Neural progenitor cell (in vitro differentiated cells): ENCODE measurements at regions not wholly inside any gene's neighbourhood (a gene's known extent, or its start where the extent isn't known, plus 50 kb on each side); places are given as distances from the start of the nearest gene placed in this dataset.

Experiments used
- DNase-seq: peaks from one replicate; pipeline ENCODE4 v3.0.0-alpha.2; 2016; ENCODE audit warnings: low spot score
- H2AFZ ChIP-seq: fragments of 200-600 bp; sonication (generic); replicated peaks from 2 replicates; pipeline ENCODE4 v1.6.1; 2016; ENCODE audit warnings: antibody characterized with exemption
- H3F3A ChIP-seq: fragments of 200-600 bp; sonication (generic); 2 replicates; pipeline ENCODE4 v1.6.1; 2016; ENCODE audit warnings: antibody characterized with exemption, low read depth
- H3K27ac ChIP-seq: fragments of 200-600 bp; sonication (generic); 2 replicates; pipeline ENCODE4 v1.5.1; 2016; ENCODE audit warnings: mild to moderate bottlenecking
- H3K27me3 ChIP-seq: fragments of 200-600 bp; sonication (generic); 2 replicates; pipeline ENCODE4 v1.6.1; 2016; ENCODE audit warnings: mild to moderate bottlenecking, moderate library complexity
- H3K36me3 ChIP-seq: fragments of 200-600 bp; sonication (generic); 2 replicates; pipeline ENCODE4 v1.5.1; 2016
- H3K4me1 ChIP-seq: fragments of 200-600 bp; sonication (generic); 2 replicates; pipeline ENCODE4 v1.6.1; 2016; ENCODE audit warnings: mixed run types
- H3K4me2 ChIP-seq: fragments of 200-600 bp; sonication (generic); 2 replicates; pipeline ENCODE4 v1.6.1; 2016
- H3K4me3 ChIP-seq: fragments of 200-600 bp; sonication (generic); 2 replicates; pipeline ENCODE4 v1.5.1; 2016
- H3K79me2 ChIP-seq: fragments of 200-600 bp; sonication (generic); 2 replicates; pipeline ENCODE4 v1.6.1; 2016; ENCODE audit warnings: low read depth
- H3K9ac ChIP-seq: fragments of 200-600 bp; sonication (generic); 2 replicates; pipeline ENCODE4 v1.6.1; 2016
- H3K9me3 ChIP-seq: fragments of 200-600 bp; sonication (generic); 2 replicates; pipeline ENCODE4 v1.5.1; 2016; ENCODE audit warnings: low read depth
- H4K20me1 ChIP-seq: fragments of 200-600 bp; sonication (generic); 2 replicates; pipeline ENCODE4 v1.6.1; 2016; ENCODE audit warnings: low read depth
- H3K27ac Mint-ChIP-seq: 3 replicates; pipeline ENCODE4 v1.8.0; 2021; ENCODE audit warnings: mixed read lengths
- H3K27me3 Mint-ChIP-seq: 2 replicates; pipeline ENCODE4 v1.8.0; 2022; ENCODE audit warnings: low read depth, mild to moderate bottlenecking, inconsistent platforms, moderate library complexity, mixed read lengths; ENCODE audit not compliant: insufficient read depth
- H3K36me3 Mint-ChIP-seq: 3 replicates; pipeline ENCODE4 v1.8.0; 2021; ENCODE audit warnings: mixed read lengths
- H3K4me1 Mint-ChIP-seq: 3 replicates; pipeline ENCODE4 v1.8.0; 2021; ENCODE audit warnings: mixed read lengths
- H3K4me3 Mint-ChIP-seq: 3 replicates; pipeline ENCODE4 v1.8.0; 2021; ENCODE audit warnings: mild to moderate bottlenecking, moderate library complexity, mixed read lengths
- H3K9me3 Mint-ChIP-seq: 3 replicates; pipeline ENCODE4 v1.8.0; 2020; ENCODE audit warnings: mixed read lengths
- EZH2 ChIP-seq: fragments of 200-600 bp; sonication (generic); IDR thresholded peaks from 2 replicates; pipeline ENCODE4 v1.6.1; 2017; ENCODE audit warnings: antibody characterized with exemption, mild to moderate bottlenecking, moderate library complexity
- EZH2phosphoT487 ChIP-seq: fragments of 200-600 bp; sonication (generic); IDR thresholded peaks from 2 replicates; pipeline ENCODE4 v1.6.1; 2017; ENCODE audit warnings: antibody characterized with exemption
- TF ChIP-seq, protein P1 (sequence below): fragments of 200-600 bp; sonication (generic); IDR thresholded peaks from 2 replicates; pipeline ENCODE4 v1.5.1; 2017; ENCODE audit warnings: antibody characterized with exemption, mild to moderate bottlenecking

DNA sequence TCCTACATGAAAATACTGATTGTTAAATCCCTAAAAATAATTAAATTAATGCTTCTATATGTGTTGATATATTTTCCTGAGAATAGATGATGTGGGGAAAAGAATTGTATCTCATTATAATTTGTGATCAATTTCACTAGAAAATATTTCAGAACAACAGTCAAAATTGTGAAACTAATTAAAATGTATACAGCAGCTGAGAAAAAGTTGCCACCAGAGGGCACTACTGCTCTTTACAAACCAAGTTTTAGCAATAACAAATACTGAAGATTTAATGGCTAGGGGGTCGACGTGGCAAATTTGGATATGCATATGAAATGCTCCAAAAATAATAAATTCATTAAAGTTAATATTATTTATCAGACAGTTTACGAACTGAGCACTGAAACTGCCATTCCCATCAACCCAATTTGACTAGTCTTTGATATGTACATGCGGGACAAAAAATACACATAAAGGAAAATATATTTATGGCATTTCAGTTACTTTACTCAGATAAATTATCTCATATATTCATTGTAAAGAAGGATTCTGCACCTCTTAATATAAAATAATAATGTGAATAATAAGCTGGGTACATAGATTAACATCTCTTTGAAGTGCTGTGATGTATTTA, 96.3 kb upstream of the TMPRSS15 start:
- H3K9ac ChIP-seq: no peak overlapping the region
- Mint-ChIP-seq H3K4me3 (no peak overlapping the region), H3K9me3 (peaks cover 16% of the 10 kb centered on the region), H3K4me1 (no peaks in the 10 kb centered on the region), H3K27ac (no peak overlapping the region), H3K36me3 (no peaks in the 10 kb centered on the region), H3K27me3 (no peaks in the 10 kb centered on the region)
- no peaks in the 10 kb centered on the region for H3F3A ChIP-seq
- H3K79me2 ChIP-seq: no peaks in the 10 kb centered on the region
- TF ChIP-seq EZH2phosphoT487: no peak
- TF ChIP-seq, protein P1, sequence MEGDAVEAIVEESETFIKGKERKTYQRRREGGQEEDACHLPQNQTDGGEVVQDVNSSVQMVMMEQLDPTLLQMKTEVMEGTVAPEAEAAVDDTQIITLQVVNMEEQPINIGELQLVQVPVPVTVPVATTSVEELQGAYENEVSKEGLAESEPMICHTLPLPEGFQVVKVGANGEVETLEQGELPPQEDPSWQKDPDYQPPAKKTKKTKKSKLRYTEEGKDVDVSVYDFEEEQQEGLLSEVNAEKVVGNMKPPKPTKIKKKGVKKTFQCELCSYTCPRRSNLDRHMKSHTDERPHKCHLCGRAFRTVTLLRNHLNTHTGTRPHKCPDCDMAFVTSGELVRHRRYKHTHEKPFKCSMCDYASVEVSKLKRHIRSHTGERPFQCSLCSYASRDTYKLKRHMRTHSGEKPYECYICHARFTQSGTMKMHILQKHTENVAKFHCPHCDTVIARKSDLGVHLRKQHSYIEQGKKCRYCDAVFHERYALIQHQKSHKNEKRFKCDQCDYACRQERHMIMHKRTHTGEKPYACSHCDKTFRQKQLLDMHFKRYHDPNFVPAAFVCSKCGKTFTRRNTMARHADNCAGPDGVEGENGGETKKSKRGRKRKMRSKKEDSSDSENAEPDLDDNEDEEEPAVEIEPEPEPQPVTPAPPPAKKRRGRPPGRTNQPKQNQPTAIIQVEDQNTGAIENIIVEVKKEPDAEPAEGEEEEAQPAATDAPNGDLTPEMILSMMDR: peak; percentile 96
- H4K20me1 ChIP-seq: no peaks in the 10 kb centered on the region
- H3K9me3 ChIP-seq: no peaks in the 10 kb centered on the region
- H3K4me1 ChIP-seq: no peaks in the 10 kb centered on the region
- H3K27ac ChIP-seq: no peak overlapping the region
- no peak overlapping the region for H2AFZ ChIP-seq
- H3K36me3 ChIP-seq: no peaks in the 10 kb centered on the region
- H3K4me2 ChIP-seq: no peak overlapping the region
- no peak overlapping the region for H3K4me3 ChIP-seq
- DNase-seq: peak; percentile 73
- H3K27me3 ChIP-seq: no peaks in the 10 kb centered on the region

- H3F3A ChIP-seq: no peaks in the 10 kb centered on the region
- TF ChIP-seq, protein P1: no peak
- no peak for TF ChIP-seq EZH2phosphoT487
- TF ChIP-seq EZH2: no peak
- no peaks in the 10 kb centered on the region for H3K27me3 ChIP-seq
- Mint-ChIP-seq H3K4me1 (peaks cover 9% of the 10 kb centered on the region), H3K4me3 (no peak overlapping the region), H3K27ac (no peak overlapping the region), H3K27me3 (no peaks in the 10 kb centered on the region), H3K9me3 (no peaks in the 10 kb centered on the region), H3K36me3 (no peaks in the 10 kb centered on the region)
- H3K36me3 ChIP-seq: no peaks in the 10 kb centered on the region
- no peaks in the 10 kb centered on the region for H4K20me1 ChIP-seq
- no peaks in the 10 kb centered on the region for H3K4me1 ChIP-seq
- H3K9me3 ChIP-seq: no peaks in the 10 kb centered on the region
- H3K4me3 ChIP-seq: no peak overlapping the region
- no peak overlapping the region for H3K9ac ChIP-seq
- no peak for DNase-seq
- H2AFZ ChIP-seq: no peak overlapping the region
- H3K4me2 ChIP-seq: no peak overlapping the region
- no peak overlapping the region for H3K27ac ChIP-seq
- no peaks in the 10 kb centered on the region for H3K79me2 ChIP-seq
These were observed 114.5 kb upstream of the TMPRSS15 start for GRCh38 chr21:18518054-18518481.

DNA sequence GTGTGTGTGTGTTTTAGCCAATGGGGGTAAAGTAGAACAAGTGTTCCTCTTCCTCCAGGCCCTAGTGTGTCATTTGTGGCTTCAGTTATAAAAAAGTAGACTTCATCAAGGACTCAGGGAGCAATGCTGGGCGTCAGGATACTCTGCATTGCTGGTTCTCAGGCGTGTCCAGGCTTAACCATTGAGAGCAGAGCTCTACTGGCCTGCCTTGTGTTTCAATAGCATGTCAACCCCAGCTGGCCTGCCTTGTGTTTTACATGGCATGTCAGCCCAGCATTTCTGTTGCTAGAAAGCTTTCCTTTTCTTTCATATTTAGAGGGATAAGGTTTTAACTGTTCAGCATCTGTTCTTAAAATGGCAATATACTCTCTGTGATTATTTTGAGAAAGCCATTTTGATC, 117.6 kb upstream of the TMPRSS15 start:
- Mint-ChIP-seq H3K36me3 (no peaks in the 10 kb centered on the region), H3K4me1 (peaks cover 9% of the 10 kb centered on the region), H3K9me3 (no peaks in the 10 kb centered on the region), H3K4me3 (no peak overlapping the region), H3K27ac (no peak overlapping the region), H3K27me3 (no peaks in the 10 kb centered on the region)
- no peak for DNase-seq
- Histone ChIP-seq H3K4me3 (no peak overlapping the region), H3K9ac (no peak overlapping the region), H3K79me2 (no peaks in the 10 kb centered on the region), H3K27ac (no peak overlapping the region), H3F3A (no peaks in the 10 kb centered on the region), H3K9me3 (no peaks in the 10 kb centered on the region), H3K27me3 (no peaks in the 10 kb centered on the region), H2AFZ (no peak overlapping the region), H3K36me3 (no peaks in the 10 kb centered on the region), H3K4me1 (no peaks in the 10 kb centered on the region), H4K20me1 (no peaks in the 10 kb centered on the region), H3K4me2 (no peak overlapping the region)
- TF ChIP-seq, protein P1: no peak
- TF ChIP-seq EZH2phosphoT487: no peak
- no peak for TF ChIP-seq EZH2
